ENCODE measurements at regions not wholly inside any gene's neighbourhood (a gene's known extent, or its start where the extent isn't known, plus 50 kb on each side); places are given as distances from the start of the nearest gene placed in this dataset.

DNA sequence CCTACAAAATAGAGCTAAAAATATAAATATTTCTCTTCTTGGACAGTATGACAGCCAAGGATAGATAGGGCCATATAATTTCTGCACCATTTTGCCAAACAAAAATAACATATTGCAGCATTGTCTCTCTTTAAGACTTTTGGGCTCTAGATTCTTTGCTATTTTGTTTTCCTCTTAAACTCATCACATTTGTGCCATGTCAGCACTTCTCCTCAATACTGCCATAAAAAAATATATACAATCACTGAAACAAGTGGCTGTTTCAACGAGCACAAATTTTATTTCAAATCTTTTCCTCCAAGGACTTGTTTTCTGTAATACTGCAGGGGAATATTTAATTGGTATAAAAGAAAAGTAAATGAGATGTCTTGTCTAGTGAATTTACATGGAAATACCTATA, 1570.0 kb upstream of the NUDT12 start:
- H3K27me3 Mint-ChIP-seq (ENCODE audit: low read depth): no peaks in the 10 kb centered on the region
- no peak overlapping the region for H3K27ac ChIP-seq (ENCODE audit: insufficient read length, low read depth, low read length)

More for the DNA sequence above, 1570.0 kb upstream of the NUDT12 start:
- no peak overlapping the region for H3K56ac ChIP-seq (ENCODE audit: insufficient read length, low read depth, low read length)
- no peaks in the 10 kb centered on the region for H3K27me3 ChIP-seq (ENCODE audit: insufficient read depth, low read length)
- no peaks in the 10 kb centered on the region for H3K4me1 ChIP-seq (ENCODE audit: insufficient read depth, low read length)
- H3K79me2 ChIP-seq (ENCODE audit: insufficient read depth, low read length): no peaks in the 10 kb centered on the region
- no peak overlapping the region for H4K8ac ChIP-seq (replicated peaks; ENCODE audit: insufficient read length, low read depth, low read length)
- no peak overlapping the region for H3K9ac ChIP-seq (ENCODE audit: extremely low read depth, insufficient read length, low read length)
- WGBS (ENCODE audit: extremely low coverage, insufficient read length, low lambda C conversion rate): no CpG with 5 or more reads among the region's 1 CpG
- H2BK5ac ChIP-seq (ENCODE audit: insufficient read length, low read length): no peak overlapping the region
- H3K9me3 ChIP-seq (ENCODE audit: control insufficient read depth, low read depth, low read length): no peaks in the 10 kb centered on the region
- no peak overlapping the region for H3K14ac ChIP-seq (ENCODE audit: insufficient read depth, low read length)
- H3T11ph ChIP-seq (ENCODE audit: low read length): no peak overlapping the region
- H2AK5ac ChIP-seq (ENCODE audit: insufficient read length, low read length): no peak overlapping the region
- H3K9me3 Mint-ChIP-seq: 0 out of 5 replicates have a peak, but pooled peaks cover 0 to 2% of the 10 kb centered on the region in 2 experiments
- H3K4me2 ChIP-seq (ENCODE audit: insufficient read depth, insufficient read length, low read length): no peak overlapping the region
- H4K20me1 ChIP-seq (ENCODE audit: control insufficient read depth, insufficient read depth, insufficient read length): no peaks in the 10 kb centered on the region
- TF ChIP-seq, protein P1, sequence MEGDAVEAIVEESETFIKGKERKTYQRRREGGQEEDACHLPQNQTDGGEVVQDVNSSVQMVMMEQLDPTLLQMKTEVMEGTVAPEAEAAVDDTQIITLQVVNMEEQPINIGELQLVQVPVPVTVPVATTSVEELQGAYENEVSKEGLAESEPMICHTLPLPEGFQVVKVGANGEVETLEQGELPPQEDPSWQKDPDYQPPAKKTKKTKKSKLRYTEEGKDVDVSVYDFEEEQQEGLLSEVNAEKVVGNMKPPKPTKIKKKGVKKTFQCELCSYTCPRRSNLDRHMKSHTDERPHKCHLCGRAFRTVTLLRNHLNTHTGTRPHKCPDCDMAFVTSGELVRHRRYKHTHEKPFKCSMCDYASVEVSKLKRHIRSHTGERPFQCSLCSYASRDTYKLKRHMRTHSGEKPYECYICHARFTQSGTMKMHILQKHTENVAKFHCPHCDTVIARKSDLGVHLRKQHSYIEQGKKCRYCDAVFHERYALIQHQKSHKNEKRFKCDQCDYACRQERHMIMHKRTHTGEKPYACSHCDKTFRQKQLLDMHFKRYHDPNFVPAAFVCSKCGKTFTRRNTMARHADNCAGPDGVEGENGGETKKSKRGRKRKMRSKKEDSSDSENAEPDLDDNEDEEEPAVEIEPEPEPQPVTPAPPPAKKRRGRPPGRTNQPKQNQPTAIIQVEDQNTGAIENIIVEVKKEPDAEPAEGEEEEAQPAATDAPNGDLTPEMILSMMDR (conservative IDR thresholded peaks at IDR 0.05): no peak
- H2AFZ ChIP-seq (ENCODE audit: low read length): no peak overlapping the region
- no peak overlapping the region for H4K91ac ChIP-seq (ENCODE audit: insufficient read length, low read depth, low read length)
- H3K27ac Mint-ChIP-seq: no peak overlapping the region
- H3K79me1 ChIP-seq (ENCODE audit: insufficient read depth, low read depth, low read length, poor library complexity, severe bottlenecking): no peaks in the 10 kb centered on the region
- no peaks in the 10 kb centered on the region for H3K4me1 Mint-ChIP-seq
- H2BK20ac ChIP-seq (ENCODE audit: low read depth, low read length, poor library complexity, severe bottlenecking): no peak overlapping the region
- H3K23me2 ChIP-seq (ENCODE audit: insufficient read length, low read depth, low read length, poor library complexity, severe bottlenecking): no peaks in the 10 kb centered on the region
- no peak overlapping the region for H3K4me3 Mint-ChIP-seq
- DNase-seq: no peak
- no peak overlapping the region for H3K4ac ChIP-seq (ENCODE audit: low read depth, low read length)
- H4K5ac ChIP-seq (ENCODE audit: insufficient read length, low read depth, low read length): no peak overlapping the region
- H3K23ac ChIP-seq (ENCODE audit: insufficient read length, low read depth, low read length): no peak overlapping the region
- no peaks in the 10 kb centered on the region for H3K36me3 Mint-ChIP-seq (ENCODE audit: insufficient read depth in 1 of 3, low read depth in 3 of 3)
- H2BK12ac ChIP-seq (ENCODE audit: insufficient read length, low read depth, low read length): no peak overlapping the region
- H2BK15ac ChIP-seq (ENCODE audit: low read depth, low read length): no peak overlapping the region
- H3K18ac ChIP-seq (ENCODE audit: insufficient read length, low read depth, low read length): no peak overlapping the region
- H2BK120ac ChIP-seq (ENCODE audit: low read depth, low read length, poor library complexity, severe bottlenecking): no peak overlapping the region
